Neural cell (in vitro differentiated cells): ENCODE measurements at regions not wholly inside any gene's neighbourhood (a gene's known extent, or its start where the extent isn't known, plus 50 kb on each side); places are given as distances from the start of the nearest gene placed in this dataset.
A peak's percentile ranks its signal among the peaks of the same experiment; 100 is the strongest.

Source experiments
- H2AFZ ChIP-seq: fragments of 200-600, 300-800 bp; sonication (generic), shearing (Covaris generic); 2 replicates; pipeline ENCODE4 v1.6.0; 2014; ENCODE audit warnings: low read depth, mild to moderate bottlenecking, antibody characterized with exemption, low read length, moderate library complexity
- H3F3A ChIP-seq: fragments of 200-600 bp; shearing (Covaris generic); 2 replicates; pipeline ENCODE4 v1.6.1; 2016; ENCODE audit warnings: mild to moderate bottlenecking, moderate library complexity, mixed read lengths, antibody characterized with exemption, low read length; ENCODE audit not compliant: insufficient read depth, poor library complexity, severe bottlenecking
- H3K27ac ChIP-seq: fragments of 200-600, 300-800 bp; sonication (generic), shearing (Covaris generic); 2 replicates; pipeline ENCODE4 v1.5.1; 2014; ENCODE audit warnings: mild to moderate bottlenecking, low read length, moderate library complexity
- H3K27me3 ChIP-seq: fragments of 300-800, 200-600 bp; sonication (generic), shearing (Covaris generic); 2 replicates; pipeline ENCODE4 v1.6.0; 2014; ENCODE audit warnings: mild to moderate bottlenecking, low read depth, low read length, moderate library complexity; ENCODE audit not compliant: insufficient read depth
- H3K36me3 ChIP-seq: fragments of 300-800, 200-600 bp; sonication (generic), shearing (Covaris generic); 2 replicates; pipeline ENCODE4 v1.5.1; 2014; ENCODE audit warnings: mild to moderate bottlenecking, antibody characterized with exemption, low read length, moderate library complexity; ENCODE audit not compliant: insufficient read depth
- H3K4me2 ChIP-seq: fragments of 300-800, 200-600 bp; sonication (generic), shearing (Covaris generic); 2 replicates; pipeline ENCODE4 v1.6.0; 2014; ENCODE audit warnings: mild to moderate bottlenecking, low read length
- H3K4me3 ChIP-seq: fragments of 300-800, 200-600 bp; sonication (generic), shearing (Covaris generic); 2 replicates; pipeline ENCODE4 v1.5.1; 2014; ENCODE audit warnings: mild to moderate bottlenecking, low read length, moderate library complexity
- H3K79me2 ChIP-seq: fragments of 200-600 bp; shearing (Covaris generic); replicated peaks from 2 replicates; pipeline ENCODE4 v1.6.0; 2014; ENCODE audit warnings: mild to moderate bottlenecking, low read length, moderate library complexity; ENCODE audit not compliant: insufficient read depth
- H3K9ac ChIP-seq: fragments of 300-800, 200-600 bp; sonication (generic), shearing (Covaris generic); 2 replicates; pipeline ENCODE4 v1.6.1; 2016; ENCODE audit warnings: mild to moderate bottlenecking, low read length, mixed read lengths
- H3K9me2 ChIP-seq: fragments of 200-600 bp; shearing (Covaris generic); 2 replicates; pipeline ENCODE4 v1.6.1; 2016; ENCODE audit warnings: mild to moderate bottlenecking, low read length, mixed read lengths; ENCODE audit not compliant: insufficient read depth
- H3K9me3 ChIP-seq: fragments of 200-600, 300-800 bp; sonication (generic), shearing (Covaris generic); 2 replicates; pipeline ENCODE4 v1.6.1; 2016; ENCODE audit warnings: mild to moderate bottlenecking, mixed run types, low read length, moderate library complexity, mixed read lengths
- H4K20me1 ChIP-seq: fragments of 200-600 bp; shearing (Covaris generic); 2 replicates; pipeline ENCODE4 v1.6.1; 2016; ENCODE audit warnings: mild to moderate bottlenecking, mixed run types; ENCODE audit not compliant: insufficient read depth
- EP300 ChIP-seq: fragments of 450-650 bp; conservative IDR thresholded peaks from 2 replicates; pipeline ENCODE4 v1.6.1; 2014; ENCODE audit warnings: antibody characterized with exemption, mild to moderate bottlenecking, moderate library complexity; ENCODE audit not compliant: poor library complexity, severe bottlenecking
- EZH2 ChIP-seq: fragments of 200-600, 300-800 bp; shearing (Covaris generic), sonication (generic); IDR thresholded peaks from 2 replicates; pipeline ENCODE4 v1.6.1; 2014; ENCODE audit warnings: antibody characterized with exemption, low read length, borderline replicate concordance, mild to moderate bottlenecking; ENCODE audit not compliant: insufficient read depth, poor library complexity, severe bottlenecking
- MXI1 ChIP-seq: fragments of 450-650 bp; conservative IDR thresholded peaks from 2 replicates; pipeline ENCODE4 v1.6.1; 2014; ENCODE audit warnings: antibody characterized with exemption, mild to moderate bottlenecking; ENCODE audit not compliant: poor library complexity, severe bottlenecking
- POLR2AphosphoS5 ChIP-seq: IDR thresholded peaks from 2 replicates; pipeline ENCODE4 v1.6.1; 2012
- SMC3 ChIP-seq: fragments of 450-650 bp; conservative IDR thresholded peaks from 2 replicates; pipeline ENCODE4 v1.6.1; 2014; ENCODE audit warnings: antibody characterized with exemption, mild to moderate bottlenecking, moderate library complexity; ENCODE audit not compliant: poor library complexity
- TAF1 ChIP-seq: IDR thresholded peaks from 2 replicates; pipeline ENCODE4 v1.6.1; 2012; ENCODE audit warnings: low read depth
- TF ChIP-seq, protein P1 (sequence below): IDR thresholded peaks from 2 replicates; pipeline ENCODE4 v1.6.1; 2012; ENCODE audit warnings: borderline replicate concordance
- TF ChIP-seq, protein P2 (sequence below): fragments of 450-650 bp; IDR thresholded peaks from 2 replicates; pipeline ENCODE4 v1.5.1; 2014; ENCODE audit warnings: antibody characterized with exemption, mild to moderate bottlenecking, moderate library complexity; ENCODE audit not compliant: poor library complexity, severe bottlenecking

DNA sequence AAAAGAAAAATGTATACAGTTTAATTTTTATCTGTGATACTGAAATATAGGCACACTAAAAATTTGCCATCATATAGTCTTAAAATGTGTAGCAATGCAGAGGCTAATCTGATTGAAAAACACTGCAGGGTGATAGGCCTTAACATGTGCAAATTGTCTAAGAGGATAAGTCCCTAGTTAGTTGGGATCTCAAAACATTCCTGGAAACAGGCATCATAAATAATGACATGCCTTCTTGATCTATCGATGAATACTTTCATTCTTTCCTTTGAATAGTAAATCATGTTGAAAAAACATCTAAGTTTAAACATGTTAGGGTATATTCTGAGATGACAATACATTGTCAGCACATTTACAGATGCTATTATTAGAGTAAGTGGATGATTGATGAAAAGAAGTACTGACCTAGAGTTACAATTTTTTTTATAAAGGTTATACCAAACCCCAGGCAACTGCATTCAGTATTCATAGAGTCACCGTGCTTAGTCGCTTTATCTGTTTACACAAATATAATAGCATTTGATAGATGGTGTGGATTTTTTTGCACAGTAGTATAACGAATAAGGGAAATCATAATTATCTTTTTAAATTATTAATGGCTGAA, 668.2 kb upstream of the ADGRL3 start:
- H3K4me2 ChIP-seq: no peak overlapping the region
- H3F3A ChIP-seq: no peaks in the 10 kb centered on the region
- no peak overlapping the region for H3K9ac ChIP-seq
- TF ChIP-seq, protein P1, sequence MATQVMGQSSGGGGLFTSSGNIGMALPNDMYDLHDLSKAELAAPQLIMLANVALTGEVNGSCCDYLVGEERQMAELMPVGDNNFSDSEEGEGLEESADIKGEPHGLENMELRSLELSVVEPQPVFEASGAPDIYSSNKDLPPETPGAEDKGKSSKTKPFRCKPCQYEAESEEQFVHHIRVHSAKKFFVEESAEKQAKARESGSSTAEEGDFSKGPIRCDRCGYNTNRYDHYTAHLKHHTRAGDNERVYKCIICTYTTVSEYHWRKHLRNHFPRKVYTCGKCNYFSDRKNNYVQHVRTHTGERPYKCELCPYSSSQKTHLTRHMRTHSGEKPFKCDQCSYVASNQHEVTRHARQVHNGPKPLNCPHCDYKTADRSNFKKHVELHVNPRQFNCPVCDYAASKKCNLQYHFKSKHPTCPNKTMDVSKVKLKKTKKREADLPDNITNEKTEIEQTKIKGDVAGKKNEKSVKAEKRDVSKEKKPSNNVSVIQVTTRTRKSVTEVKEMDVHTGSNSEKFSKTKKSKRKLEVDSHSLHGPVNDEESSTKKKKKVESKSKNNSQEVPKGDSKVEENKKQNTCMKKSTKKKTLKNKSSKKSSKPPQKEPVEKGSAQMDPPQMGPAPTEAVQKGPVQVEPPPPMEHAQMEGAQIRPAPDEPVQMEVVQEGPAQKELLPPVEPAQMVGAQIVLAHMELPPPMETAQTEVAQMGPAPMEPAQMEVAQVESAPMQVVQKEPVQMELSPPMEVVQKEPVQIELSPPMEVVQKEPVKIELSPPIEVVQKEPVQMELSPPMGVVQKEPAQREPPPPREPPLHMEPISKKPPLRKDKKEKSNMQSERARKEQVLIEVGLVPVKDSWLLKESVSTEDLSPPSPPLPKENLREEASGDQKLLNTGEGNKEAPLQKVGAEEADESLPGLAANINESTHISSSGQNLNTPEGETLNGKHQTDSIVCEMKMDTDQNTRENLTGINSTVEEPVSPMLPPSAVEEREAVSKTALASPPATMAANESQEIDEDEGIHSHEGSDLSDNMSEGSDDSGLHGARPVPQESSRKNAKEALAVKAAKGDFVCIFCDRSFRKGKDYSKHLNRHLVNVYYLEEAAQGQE: peak; percentile 59
- TF ChIP-seq EP300: no peak
- TF ChIP-seq POLR2AphosphoS5: peak; percentile 40
- H3K9me3 ChIP-seq: no peaks in the 10 kb centered on the region
- H2AFZ ChIP-seq: no peak overlapping the region
- no peaks in the 10 kb centered on the region for H3K27me3 ChIP-seq
- no peak overlapping the region for H3K4me3 ChIP-seq
- H3K27ac ChIP-seq: no peak overlapping the region
- H3K36me3 ChIP-seq: no peaks in the 10 kb centered on the region
- H3K79me2 ChIP-seq: no peaks in the 10 kb centered on the region
- no peaks in the 10 kb centered on the region for H4K20me1 ChIP-seq
- H3K9me2 ChIP-seq: no peaks in the 10 kb centered on the region

DNA sequence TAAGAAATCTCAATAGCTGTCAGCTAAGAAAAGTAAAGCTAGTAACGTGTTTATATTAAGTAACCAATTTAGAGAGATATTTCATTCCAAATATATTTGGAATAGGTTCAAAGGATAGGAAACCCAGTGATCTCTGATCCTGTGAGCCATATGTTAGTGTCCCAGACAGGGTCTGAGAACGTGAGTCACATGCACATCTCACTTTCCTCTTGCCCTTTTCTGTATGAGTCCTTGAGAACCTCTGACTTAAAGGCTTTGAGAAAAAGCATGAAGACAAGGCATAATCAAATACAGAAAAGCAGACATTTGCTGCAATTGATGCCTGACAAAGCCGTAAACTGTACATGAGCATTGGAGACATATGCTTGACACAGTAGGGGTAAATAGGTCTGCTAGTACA, 655.1 kb upstream of the ADGRL3 start:
- H3K4me3 ChIP-seq: no peak overlapping the region
- TF ChIP-seq, protein P1: no peak
- TF ChIP-seq POLR2AphosphoS5: peak; percentile 62
- no peak overlapping the region for H3K27ac ChIP-seq
- H3F3A ChIP-seq: peaks cover 3% of the 10 kb centered on the region
- H3K36me3 ChIP-seq: no peaks in the 10 kb centered on the region
- H3K4me2 ChIP-seq: no peak overlapping the region
- H3K27me3 ChIP-seq: no peaks in the 10 kb centered on the region
- H4K20me1 ChIP-seq: no peaks in the 10 kb centered on the region
- no peaks in the 10 kb centered on the region for H3K79me2 ChIP-seq
- H3K9me2 ChIP-seq: no peaks in the 10 kb centered on the region
- no peak overlapping the region for H2AFZ ChIP-seq
- H3K9ac ChIP-seq: no peak overlapping the region
- H3K9me3 ChIP-seq: no peaks in the 10 kb centered on the region

DNA sequence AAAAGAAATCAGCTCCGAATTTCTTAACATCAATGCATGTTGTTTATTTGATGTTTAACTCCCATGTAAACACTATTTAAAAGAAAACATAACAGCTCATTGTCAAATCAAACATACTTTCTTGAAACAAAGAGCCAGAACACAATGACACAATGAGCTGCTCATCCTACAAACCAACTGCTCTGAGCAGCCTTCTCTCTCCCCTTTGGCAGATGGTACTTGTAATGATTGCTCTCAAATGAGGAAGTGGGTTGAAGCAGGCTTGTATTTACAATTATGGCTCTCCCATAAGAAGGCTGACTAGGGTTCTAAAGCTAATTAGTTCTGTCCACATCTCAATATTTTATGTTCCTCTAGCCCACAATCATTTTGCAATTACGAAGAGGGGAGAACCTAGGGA, 637.8 kb upstream of the ADGRL3 start:
- Histone ChIP-seq H3K9ac (no peak overlapping the region), H3K9me2 (no peaks in the 10 kb centered on the region), H3K27me3 (no peaks in the 10 kb centered on the region), H3F3A (no peaks in the 10 kb centered on the region), H3K27ac (no peak overlapping the region), H3K79me2 (no peaks in the 10 kb centered on the region), H2AFZ (no peak overlapping the region), H3K36me3 (no peaks in the 10 kb centered on the region), H3K4me3 (no peak overlapping the region), H3K9me3 (no peaks in the 10 kb centered on the region), H4K20me1 (no peaks in the 10 kb centered on the region), H3K4me2 (no peak overlapping the region)
- TF ChIP-seq POLR2AphosphoS5 (no peak), SMC3 (no peak), EZH2 (no peak), EP300 (no peak), TAF1 (no peak), MXI1 (no peak)
- TF ChIP-seq, protein P1: no peak
- TF ChIP-seq, protein P2, sequence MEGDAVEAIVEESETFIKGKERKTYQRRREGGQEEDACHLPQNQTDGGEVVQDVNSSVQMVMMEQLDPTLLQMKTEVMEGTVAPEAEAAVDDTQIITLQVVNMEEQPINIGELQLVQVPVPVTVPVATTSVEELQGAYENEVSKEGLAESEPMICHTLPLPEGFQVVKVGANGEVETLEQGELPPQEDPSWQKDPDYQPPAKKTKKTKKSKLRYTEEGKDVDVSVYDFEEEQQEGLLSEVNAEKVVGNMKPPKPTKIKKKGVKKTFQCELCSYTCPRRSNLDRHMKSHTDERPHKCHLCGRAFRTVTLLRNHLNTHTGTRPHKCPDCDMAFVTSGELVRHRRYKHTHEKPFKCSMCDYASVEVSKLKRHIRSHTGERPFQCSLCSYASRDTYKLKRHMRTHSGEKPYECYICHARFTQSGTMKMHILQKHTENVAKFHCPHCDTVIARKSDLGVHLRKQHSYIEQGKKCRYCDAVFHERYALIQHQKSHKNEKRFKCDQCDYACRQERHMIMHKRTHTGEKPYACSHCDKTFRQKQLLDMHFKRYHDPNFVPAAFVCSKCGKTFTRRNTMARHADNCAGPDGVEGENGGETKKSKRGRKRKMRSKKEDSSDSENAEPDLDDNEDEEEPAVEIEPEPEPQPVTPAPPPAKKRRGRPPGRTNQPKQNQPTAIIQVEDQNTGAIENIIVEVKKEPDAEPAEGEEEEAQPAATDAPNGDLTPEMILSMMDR: no peak
